HCT116 (cell line): ENCODE measurements at regions not wholly inside any gene's neighbourhood (a gene's known extent, or its start where the extent isn't known, plus 50 kb on each side); places are given as distances from the start of the nearest gene placed in this dataset.

Experiments used
- ATF3 ChIP-seq: IDR thresholded peaks from 2 replicates; pipeline ENCODE4 v1.6.1; 2012
- CTCF ChIP-seq, 3 experiments: fragments of 200-600 bp in 1 of 3; sonication (generic) in 1 of 3; IDR thresholded peaks in 2 of 3; conservative IDR thresholded peaks in 1 of 3; 2 replicates each; pipeline ENCODE4 v1.5.1; 2012 to 2017; ENCODE audit warnings: low read depth in 2 of 3, low read length in 2 of 3, antibody characterized with exemption in 1 of 3, borderline replicate concordance in 1 of 3, control low read depth in 1 of 3, mild to moderate bottlenecking in 1 of 3, mixed read lengths in 1 of 3, mixed run types in 1 of 3, moderate library complexity in 1 of 3; ENCODE audit not compliant: insufficient read depth in 1 of 3
- EZH2 ChIP-seq: fragments of 200-600 bp; sonication (generic); IDR thresholded peaks from 2 replicates; pipeline ENCODE4 v1.6.1; 2017; ENCODE audit warnings: antibody characterized with exemption, mixed run types
- POLR2A ChIP-seq: IDR thresholded peaks from 2 replicates; pipeline ENCODE4 v1.7.0; 2011; ENCODE audit warnings: borderline replicate concordance; ENCODE audit not compliant: insufficient read depth, insufficient read length; ENCODE audit errors: extremely low read depth

GRCh38 chr11:10375280-10375971 lies 70.6 kb downstream of the ADM start:
- TF ChIP-seq ATF3 (no peak), EZH2 (no peak), POLR2A (no peak), CTCF (IDR thresholded peaks at IDR 0.05 in 2 of 3, conservative IDR thresholded peaks at IDR 0.05 in 1 of 3; ENCODE audit: borderline replicate concordance in 1 of 3, insufficient read depth in 1 of 3, low read depth in 2 of 3, low read length in 2 of 3) (no peak)
